ENCODE measurements at regions not wholly inside any gene's neighbourhood (a gene's known extent, or its start where the extent isn't known, plus 50 kb on each side); places are given as distances from the start of the nearest gene placed in this dataset.

GRCh38 chr2:15794608-15795134 lies 145.7 kb upstream of the MYCN start:
- DNase-seq: no peak
- H3K27me3 ChIP-seq: peaks cover 0 to 4% (median 0%) of the 10 kb centered on the region in 3 donors
- TF ChIP-seq CTCF (IDR thresholded peaks at IDR 0.05) (no peak), EP300 (IDR thresholded peaks at IDR 0.05) (no peak), POLR2A (IDR thresholded peaks at IDR 0.05) (no peak), POLR2AphosphoS5 (IDR thresholded peaks at IDR 0.05) (no peak)
- no peak overlapping the region for H3K27ac ChIP-seq
- WGBS, 2 donors: 83 to 90% methylated on average over 5 of the region's 5 CpGs
- H3K36me3 ChIP-seq: no peaks in the 10 kb centered on the region
- H3K4me1 ChIP-seq: no peaks in the 10 kb centered on the region
- intact Hi-C loops (cut with DNase I): no loop called here
- H3K9me3 ChIP-seq: no peaks in the 10 kb centered on the region
- no peak overlapping the region for H3K4me3 ChIP-seq

- TF ChIP-seq POLR2AphosphoS5 (IDR thresholded peaks at IDR 0.05) (peak in 1 of 4 donors; percentile 22), EP300 (IDR thresholded peaks at IDR 0.05) (no peak), CTCF (IDR thresholded peaks at IDR 0.05) (no peak), POLR2A (IDR thresholded peaks at IDR 0.05) (no peak)
- intact Hi-C loops (cut with DNase I): no loop called here
- Histone ChIP-seq H3K4me3 (no peak overlapping the region), H3K4me1 (no peaks in the 10 kb centered on the region), H3K9me3 (no peaks in the 10 kb centered on the region), H3K27ac (no peak overlapping the region), H3K36me3 (no peaks in the 10 kb centered on the region), H3K27me3 (peaks cover 0 to 4% (median 0%) of the 10 kb centered on the region in 3 donors)
- 77 to 80% methylated on average over 10 of the region's 10 CpGs for WGBS, 2 donors
- DNase-seq: no peak
Observed at GRCh38 chr2:15795426-15795825, 144.9 kb upstream of the MYCN start.

GRCh38 chr2:15796167-15796942 lies 144.0 kb upstream of the MYCN start:
- no peak for DNase-seq
- H3K9me3 ChIP-seq: no peaks in the 10 kb centered on the region
- H3K4me3 ChIP-seq: no peak overlapping the region
- H3K27me3 ChIP-seq: peaks cover 0 to 4% (median 0%) of the 10 kb centered on the region in 3 donors
- no peak for TF ChIP-seq CTCF (IDR thresholded peaks at IDR 0.05)
- TF ChIP-seq POLR2A (IDR thresholded peaks at IDR 0.05): no peak
- TF ChIP-seq EP300 (IDR thresholded peaks at IDR 0.05): no peak
- TF ChIP-seq POLR2AphosphoS5 (IDR thresholded peaks at IDR 0.05): no peak
- 84 to 90% methylated on average over 9 of the region's 9 CpGs for whole genome bisulfite sequencing, 2 donors
- intact Hi-C loops (cut with DNase I): no loop called here
- H3K36me3 ChIP-seq: no peaks in the 10 kb centered on the region
- H3K27ac ChIP-seq: no peak overlapping the region
- no peaks in the 10 kb centered on the region for H3K4me1 ChIP-seq

GRCh38 chr2:15797231-15797938 lies 143.0 kb upstream of the MYCN start:
- no peaks in the 10 kb centered on the region for H3K4me1 ChIP-seq
- no peak overlapping the region for H3K27ac ChIP-seq
- H3K27me3 ChIP-seq: peaks cover 0 to 4% (median 0%) of the 10 kb centered on the region in 3 donors
- H3K36me3 ChIP-seq: no peaks in the 10 kb centered on the region
- no peak for DNase-seq
- TF ChIP-seq POLR2AphosphoS5 (IDR thresholded peaks at IDR 0.05) (no peak), CTCF (IDR thresholded peaks at IDR 0.05) (no peak), EP300 (IDR thresholded peaks at IDR 0.05) (no peak), POLR2A (IDR thresholded peaks at IDR 0.05) (no peak)
- intact Hi-C loops (cut with DNase I): no loop called here
- 72 to 83% methylated on average over 11 of the region's 11 CpGs for WGBS, 2 donors
- H3K9me3 ChIP-seq: no peaks in the 10 kb centered on the region
- H3K4me3 ChIP-seq: no peak overlapping the region

Data from sigmoid colon (tissue), 6 donors.